Endothelial cell of umbilical vein (primary cell): ENCODE measurements at regions not wholly inside any gene's neighbourhood (a gene's known extent, or its start where the extent isn't known, plus 50 kb on each side); places are given as distances from the start of the nearest gene placed in this dataset.

Experiments
- EZH2 ChIP-seq: IDR thresholded peaks from 2 replicates; pipeline ENCODE4 v1.6.1; 2012; ENCODE audit warnings: borderline replicate concordance, low read depth, mild to moderate bottlenecking, moderate library complexity, low read length, inconsistent platforms; ENCODE audit not compliant: severe bottlenecking
- POLR2A ChIP-seq: IDR thresholded peaks from 2 replicates; pipeline ENCODE4 v1.6.1; 2012; ENCODE audit warnings: low read depth, mild to moderate bottlenecking, control low read depth, low read length
- TF ChIP-seq, protein P1 (sequence below), 2 donors: IDR thresholded peaks; 1 replicate in 1 of 2; 2 replicates in 1 of 2; pipeline ENCODE4 v1.5.1; 2011; ENCODE audit warnings: low read length in 2 of 2, mild to moderate bottlenecking in 2 of 2, moderate library complexity in 2 of 2, control low read depth in 1 of 2, inconsistent platforms in 1 of 2, low read depth in 1 of 2; ENCODE audit not compliant: insufficient read depth in 1 of 2; ENCODE audit errors: extremely low read depth in 1 of 2

DNA sequence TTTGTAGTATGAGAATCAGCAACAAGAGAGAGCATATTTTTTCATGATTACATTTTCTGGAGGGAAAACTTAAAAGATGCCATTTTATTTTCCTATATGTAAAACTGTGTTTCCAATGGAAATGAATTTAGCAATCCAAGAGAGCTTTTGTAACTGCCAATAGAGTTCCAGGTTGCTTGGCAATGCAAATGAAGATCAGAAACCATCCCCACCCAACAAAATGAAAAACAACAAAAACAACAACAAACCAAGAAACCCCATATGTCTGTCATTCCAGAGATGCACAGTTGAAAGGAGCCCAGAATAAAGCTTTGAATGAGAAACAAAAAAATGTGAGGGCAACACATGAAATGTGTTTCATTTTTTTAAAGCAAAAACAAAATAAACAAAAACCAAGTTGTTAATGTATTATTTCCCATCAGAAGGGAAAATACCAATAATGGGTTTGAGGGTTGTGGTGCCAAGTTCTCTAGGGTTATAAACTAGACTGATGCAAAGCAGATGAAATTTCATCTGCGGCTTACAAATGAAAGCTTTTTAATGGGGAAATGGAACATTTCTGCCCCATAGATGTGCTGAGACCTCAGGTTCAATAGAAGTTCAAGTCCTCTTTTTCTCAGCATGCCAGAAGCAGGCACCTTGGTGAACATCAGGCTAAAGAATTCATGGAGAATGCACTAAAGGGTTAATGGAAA lies 121.5 kb upstream of the MCHR2 start:
- TF ChIP-seq, protein P1, sequence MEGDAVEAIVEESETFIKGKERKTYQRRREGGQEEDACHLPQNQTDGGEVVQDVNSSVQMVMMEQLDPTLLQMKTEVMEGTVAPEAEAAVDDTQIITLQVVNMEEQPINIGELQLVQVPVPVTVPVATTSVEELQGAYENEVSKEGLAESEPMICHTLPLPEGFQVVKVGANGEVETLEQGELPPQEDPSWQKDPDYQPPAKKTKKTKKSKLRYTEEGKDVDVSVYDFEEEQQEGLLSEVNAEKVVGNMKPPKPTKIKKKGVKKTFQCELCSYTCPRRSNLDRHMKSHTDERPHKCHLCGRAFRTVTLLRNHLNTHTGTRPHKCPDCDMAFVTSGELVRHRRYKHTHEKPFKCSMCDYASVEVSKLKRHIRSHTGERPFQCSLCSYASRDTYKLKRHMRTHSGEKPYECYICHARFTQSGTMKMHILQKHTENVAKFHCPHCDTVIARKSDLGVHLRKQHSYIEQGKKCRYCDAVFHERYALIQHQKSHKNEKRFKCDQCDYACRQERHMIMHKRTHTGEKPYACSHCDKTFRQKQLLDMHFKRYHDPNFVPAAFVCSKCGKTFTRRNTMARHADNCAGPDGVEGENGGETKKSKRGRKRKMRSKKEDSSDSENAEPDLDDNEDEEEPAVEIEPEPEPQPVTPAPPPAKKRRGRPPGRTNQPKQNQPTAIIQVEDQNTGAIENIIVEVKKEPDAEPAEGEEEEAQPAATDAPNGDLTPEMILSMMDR (IDR thresholded peaks at IDR 0.05; ENCODE audit: extremely low read depth in 1 of 2, insufficient read depth in 1 of 2, low read depth in 1 of 2, low read length in 2 of 2): no peak
- TF ChIP-seq POLR2A: no peak
- TF ChIP-seq EZH2: no peak
